Stimulated activated CD8-positive, alpha-beta memory T cell treated with anti-CD3 and anti-CD28 coated beads, Interleukin-12 subunit alpha, Interleukin-12 subunit beta, amount 100 ng/mL, for 1 hour (primary cell): ENCODE measurements at regions not wholly inside any gene's neighbourhood (a gene's known extent, or its start where the extent isn't known, plus 50 kb on each side); places are given as distances from the start of the nearest gene placed in this dataset.
A peak's percentile ranks its signal among the peaks of the same experiment; 100 is the strongest.
"Not testable (repeated sequence)": the region's sequence is repeated elsewhere in the genome, so short reads cannot be mapped to it uniquely, and the experiment has no call there.

Experiments
- DNase-seq: peaks from one replicate; pipeline ENCODE4 v3.0.0-alpha.2; 2020; ENCODE audit warnings: low read depth

DNA sequence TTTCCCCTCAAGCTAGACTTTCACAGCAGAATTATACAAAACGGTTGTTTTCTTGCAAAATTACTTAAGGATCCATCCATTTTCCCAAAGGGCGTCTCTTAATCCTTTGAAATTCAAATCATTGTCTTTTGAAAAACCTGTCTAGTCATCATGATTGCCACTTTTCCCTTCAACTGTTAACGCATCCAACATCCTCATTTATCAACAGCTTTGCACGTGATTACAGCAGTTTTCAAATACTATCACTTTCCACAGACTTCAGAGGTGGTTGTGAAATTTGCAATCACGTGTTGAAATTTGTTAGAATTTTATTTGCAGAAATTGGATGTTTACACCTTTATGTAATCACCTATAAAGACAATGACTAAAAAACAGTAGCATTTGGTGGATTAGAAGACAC lies 304.4 kb upstream of the SLC39A10 start:
- DNase-seq = no peak

DNA sequence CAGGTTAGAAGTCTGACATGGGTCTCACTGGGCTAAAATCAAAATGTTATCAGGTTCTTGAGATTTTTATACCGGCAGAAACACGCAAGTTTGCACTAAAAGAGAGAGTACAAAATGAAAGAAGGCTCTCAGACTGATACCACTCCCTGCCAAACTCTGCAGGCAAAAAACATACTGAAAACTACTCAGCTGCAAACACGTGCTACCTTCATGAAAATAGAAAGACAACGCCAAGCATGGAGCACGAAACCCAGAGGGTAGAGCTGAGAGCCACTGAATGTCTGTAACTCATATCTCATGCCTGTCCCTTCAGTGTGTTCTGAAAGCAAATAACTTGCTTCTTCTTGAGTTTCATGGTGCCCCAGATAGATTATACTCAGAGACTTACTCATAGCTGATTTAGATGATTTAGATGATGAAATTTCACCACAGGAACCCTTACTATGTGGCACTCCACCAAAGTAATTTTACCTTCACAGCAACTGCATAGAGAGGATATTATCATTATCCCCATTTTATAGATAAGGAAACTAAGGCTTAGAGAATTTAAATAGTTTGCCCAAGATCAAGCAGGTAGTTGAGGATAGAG lies 313.0 kb upstream of the SLC39A10 start:
- no peak for DNase-seq

DNA sequence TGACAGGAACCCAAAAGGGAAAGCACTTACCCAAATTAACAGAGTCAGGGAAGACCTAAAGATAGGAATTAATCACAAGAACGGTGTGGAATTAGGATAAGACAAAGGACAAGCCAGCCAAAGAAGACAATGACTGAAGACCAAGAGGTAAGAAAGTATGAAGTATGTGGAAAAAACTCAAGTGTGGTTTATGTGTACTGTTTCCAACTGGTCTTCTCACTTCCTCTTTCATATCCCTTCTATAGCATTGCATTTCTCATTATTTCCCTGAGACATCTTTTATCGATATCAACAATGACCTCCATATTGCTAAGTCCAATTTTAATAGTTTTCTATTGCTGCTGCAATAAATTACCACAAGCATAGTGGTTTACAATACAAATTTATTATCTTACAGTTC lies 313.5 kb upstream of the SLC39A10 start:
- DNase-seq = no peak

DNA sequence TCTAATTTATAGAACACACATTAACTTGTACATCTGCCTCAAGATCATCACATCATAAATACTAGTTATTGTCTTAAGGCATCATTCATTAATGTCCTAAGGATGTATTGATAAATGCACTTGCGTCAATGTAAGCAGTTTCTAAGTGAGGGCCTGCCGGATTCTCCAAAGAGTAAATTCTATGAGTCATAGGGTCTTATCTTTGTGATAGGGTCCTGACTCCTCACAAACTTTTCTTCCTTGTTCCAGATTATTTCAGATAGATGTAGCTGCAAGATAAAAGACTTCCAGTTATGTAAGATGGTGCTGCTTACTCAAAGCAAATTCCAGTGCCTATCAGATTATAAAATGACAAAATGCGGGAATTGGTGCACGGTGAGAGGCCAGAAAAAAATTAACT lies 315.0 kb upstream of the SLC39A10 start:
- DNase-seq = no peak

DNA sequence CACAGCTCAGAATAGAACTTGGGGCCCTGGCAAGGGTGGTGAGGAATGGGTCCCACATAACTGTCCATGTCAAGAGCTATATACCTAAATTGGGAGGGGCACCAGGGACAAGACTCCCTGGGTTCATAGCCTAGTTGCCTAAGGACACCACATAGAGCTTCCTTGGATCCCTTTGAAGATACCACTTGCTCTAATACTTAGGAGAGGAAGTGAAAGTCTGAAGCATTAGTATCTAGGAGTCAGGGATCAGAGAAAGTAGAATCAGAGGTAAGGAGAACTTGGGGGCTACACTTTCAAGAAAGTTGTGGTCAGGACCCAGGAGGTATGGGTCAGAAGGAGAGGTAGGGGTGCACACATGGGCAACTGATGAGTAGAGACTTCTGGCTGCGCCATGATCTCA lies 318.2 kb upstream of the SLC39A10 start:
- DNase-seq = no peak

DNA sequence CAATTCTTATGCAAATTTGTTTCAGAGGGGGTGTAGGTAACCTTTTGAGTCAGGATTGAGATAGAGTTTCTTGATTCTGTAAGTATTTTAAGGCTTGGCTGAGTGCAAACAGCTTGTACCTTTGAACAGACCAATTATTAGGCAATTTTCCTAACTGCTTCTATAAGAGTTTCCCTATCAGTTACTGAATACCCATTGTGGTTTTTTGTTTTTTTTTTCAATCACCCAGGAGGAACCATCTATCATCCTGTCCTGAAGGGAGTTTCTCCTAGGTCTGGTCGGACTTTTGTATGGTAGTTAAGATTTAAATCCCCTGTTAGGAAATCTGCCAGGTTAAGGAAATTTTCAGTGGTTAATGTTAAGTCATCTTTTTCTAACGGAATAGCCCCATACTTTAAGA lies 319.4 kb upstream of the SLC39A10 start:
- no peak for DNase-seq

DNA sequence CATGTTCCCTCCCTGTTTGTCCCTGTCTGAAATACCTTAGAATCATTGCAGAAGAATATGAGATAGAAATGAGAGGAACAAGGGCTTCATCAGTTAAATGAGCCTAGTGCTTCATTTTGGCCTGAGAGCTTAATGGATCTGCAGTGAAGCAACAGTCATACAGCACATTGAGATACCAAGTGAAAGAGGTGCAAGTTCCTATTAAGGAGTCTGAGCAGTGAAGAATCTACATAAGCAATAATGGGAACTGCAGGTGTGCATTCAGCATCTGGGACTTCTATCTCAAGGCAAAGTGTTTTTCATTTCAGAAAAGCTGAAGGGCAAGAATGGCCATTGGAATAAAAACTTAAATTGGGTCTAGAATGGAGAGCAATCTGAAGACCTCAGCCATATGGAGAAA lies 323.2 kb upstream of the SLC39A10 start:
- DNase-seq = no peak

DNA sequence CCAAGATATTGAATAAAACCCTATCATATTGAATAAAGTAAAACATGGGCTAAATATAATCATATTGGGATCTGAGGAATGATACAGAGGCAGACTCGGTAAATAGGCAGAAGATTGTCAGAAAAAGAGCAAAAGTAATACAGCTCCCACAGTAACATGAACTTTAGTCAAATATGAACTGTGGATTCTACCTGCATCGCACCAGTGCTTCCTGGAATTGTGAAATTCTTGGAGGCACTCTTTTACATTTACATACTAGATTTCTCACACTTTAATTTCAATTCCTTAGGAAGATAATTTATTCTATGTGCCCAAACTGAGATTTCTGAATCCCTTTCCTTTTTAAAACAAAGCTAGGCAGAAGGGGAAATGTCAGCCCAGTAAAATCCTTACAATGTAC lies 325.1 kb upstream of the SLC39A10 start:
- no peak for DNase-seq

DNA sequence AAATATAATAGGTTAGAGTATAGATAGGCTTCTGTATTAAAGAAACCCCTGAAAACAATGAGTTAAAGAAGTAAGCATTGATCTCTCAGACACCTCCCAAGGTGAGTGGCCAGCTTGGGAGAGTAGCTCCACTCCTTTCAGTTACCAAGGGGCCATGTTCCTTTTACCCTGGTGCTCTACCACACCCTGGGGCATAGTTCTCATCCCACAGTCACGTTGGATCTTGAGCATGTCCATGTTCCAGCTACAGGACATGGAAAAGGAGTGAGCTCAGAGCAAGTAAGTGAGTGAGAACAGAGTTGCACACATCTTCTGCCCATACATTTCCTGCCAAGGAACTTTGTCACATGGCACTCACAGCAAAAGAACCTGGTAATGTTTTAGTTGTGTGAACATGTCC lies 325.9 kb upstream of the SLC39A10 start:
- DNase-seq = no peak

DNA sequence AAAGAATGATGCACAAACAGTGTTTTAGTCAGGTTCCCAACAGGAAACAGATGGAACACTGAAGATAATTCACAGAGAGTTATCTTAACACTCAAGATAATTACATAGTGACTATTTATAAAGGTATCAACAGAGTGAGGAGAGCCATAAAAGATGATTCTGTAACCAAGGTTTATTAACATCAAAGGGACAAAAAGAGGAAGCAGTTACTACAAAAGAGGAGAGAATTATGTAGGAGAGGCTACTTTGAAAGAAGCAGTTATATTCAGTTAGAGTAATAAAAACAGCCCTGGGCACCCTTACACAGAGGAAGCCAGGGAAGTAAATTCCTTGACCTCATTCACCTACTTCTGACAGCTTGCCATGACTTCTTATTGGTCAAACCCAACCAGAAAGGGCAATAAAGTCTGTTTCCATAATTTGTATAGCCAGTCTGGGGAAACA lies 326.5 kb upstream of the SLC39A10 start:
- no peak for DNase-seq

DNA sequence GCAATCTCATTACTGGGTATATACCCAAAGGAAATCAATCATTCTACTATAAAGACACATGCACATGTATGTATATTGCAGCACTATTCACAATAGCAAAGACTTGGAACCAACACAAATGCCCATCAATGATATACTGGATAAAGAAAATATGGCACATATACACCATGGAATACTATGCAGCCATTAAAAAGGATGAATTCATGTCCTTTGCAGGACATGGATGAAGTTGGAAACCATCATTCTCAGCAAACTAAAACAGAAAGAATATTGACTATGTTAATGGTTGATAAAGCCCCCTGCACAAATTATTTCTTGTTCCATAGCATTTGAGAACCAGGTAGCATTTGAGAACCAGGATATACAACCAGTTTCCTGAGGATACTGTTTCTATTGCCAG lies 327.2 kb upstream of the SLC39A10 start:
- DNase-seq = not testable (repeated sequence)

DNA sequence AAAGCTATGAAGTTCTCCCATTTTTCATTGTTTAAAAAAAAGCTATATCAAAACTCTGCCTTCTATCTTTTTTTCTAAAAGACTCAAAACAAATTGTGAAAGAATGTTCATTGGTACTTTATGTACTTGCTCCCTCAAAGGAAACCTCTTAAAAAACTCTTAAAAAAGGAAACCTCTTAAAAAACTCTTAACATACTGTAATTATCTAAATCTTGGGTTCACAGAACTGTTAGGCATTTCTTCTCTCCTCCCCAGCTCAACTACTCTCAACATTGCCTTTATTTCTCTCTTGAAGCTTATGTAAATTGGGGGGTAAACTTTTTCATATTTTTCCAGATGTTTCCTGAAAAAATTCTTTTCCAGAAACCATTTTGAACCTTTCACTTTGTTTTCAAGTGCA lies 330.5 kb upstream of the SLC39A10 start:
- DNase-seq = no peak

DNA sequence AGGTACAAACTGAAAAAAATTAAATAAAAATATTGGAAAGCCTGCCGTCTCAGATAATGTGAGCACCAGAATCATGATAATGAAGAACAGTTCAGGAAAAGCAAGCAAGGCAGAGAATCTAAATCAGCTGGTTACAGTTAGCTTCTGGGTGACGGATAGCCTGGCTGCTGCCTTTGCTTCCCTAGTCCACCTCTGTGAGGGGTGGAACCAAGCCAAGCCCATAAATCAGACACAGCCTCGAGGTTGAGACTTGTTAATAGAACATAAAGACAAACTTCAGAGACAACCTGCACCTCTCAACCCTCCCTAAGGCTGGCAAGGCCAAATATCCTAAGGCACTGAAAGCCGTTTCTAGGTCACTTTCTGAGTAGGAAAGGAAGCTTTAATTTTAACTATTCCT lies 334.7 kb upstream of the SLC39A10 start:
- DNase-seq = no peak

DNA sequence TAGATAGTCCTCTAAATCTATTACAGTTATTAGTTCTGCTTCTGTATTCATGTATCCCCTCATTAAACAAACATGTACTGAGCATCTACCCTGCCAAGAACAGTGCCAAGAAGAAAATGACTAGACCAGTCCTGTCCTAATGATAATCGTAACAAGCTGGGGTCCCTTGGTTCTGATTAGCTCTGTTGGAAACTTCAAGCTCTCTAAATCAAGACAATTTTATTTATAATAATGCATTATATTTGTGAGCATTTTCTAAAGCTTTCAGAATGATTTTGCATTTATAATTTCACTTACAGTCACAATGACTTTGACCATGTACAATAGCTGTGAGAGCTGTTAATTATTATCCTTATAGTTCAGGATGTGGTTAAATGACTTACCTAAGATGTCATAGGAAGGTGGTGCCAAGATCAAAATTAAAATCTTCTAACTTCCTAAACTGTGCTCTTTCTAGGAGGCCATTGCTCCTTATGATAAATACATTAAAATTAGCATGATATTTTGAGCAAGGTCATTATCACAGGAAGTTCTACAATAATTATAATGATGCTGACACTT lies 336.5 kb upstream of the SLC39A10 start:
- no peak for DNase-seq

DNA sequence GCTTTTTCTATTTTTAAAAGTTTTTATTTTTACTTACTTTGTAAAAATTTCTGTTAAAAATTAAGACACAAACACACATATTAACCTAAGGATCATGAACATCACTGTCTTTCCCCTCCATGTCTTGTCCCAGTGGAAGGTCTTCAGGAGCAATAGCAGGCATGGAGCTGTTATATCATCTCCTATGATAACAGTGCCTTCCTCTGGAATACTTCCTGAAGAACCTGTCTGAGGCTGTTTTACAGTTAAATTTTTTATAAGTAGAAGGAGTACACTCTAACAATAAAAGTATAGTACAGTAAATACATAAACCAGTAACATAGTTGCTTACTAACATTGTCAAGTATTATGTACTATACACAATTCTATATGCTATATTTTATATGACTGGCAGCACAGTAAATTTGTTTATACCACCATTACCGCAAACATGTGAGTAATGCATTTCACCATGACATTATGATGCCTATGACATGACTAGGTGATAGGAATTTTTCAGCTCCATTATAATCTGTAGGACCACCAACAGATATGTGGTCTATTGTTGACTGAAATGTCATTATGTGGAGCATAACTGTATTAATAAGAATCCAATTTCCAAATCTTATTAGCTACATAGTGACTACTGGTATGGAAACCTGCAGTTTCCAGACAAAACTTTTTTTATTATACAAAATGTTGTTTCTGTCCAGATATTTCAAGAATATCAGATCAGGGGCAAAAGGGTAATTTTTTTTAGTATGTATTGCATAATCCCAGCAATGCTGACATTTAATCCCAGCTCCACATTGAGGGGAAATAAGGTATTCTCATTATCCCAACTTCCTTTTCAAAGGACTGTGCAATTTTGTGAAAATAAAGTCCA lies 337.2 kb upstream of the SLC39A10 start:
- DNase-seq = no peak

DNA sequence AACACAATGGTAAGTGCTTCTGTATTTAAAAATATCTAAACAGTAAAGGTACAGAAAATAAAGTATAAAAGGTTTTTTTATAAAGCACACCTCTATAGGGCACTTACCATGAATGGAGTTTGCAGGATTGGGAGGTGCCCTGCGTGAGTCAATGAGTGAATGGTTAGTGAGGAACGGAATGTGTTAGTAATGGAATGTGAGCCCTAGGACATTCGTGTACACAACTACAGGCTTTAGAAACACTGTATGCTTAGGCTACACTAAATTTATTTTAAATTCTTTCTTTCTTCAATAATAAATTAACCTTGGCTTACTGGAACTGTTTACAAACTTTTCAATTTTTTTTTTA lies 337.9 kb upstream of the SLC39A10 start:
- no peak for DNase-seq

DNA sequence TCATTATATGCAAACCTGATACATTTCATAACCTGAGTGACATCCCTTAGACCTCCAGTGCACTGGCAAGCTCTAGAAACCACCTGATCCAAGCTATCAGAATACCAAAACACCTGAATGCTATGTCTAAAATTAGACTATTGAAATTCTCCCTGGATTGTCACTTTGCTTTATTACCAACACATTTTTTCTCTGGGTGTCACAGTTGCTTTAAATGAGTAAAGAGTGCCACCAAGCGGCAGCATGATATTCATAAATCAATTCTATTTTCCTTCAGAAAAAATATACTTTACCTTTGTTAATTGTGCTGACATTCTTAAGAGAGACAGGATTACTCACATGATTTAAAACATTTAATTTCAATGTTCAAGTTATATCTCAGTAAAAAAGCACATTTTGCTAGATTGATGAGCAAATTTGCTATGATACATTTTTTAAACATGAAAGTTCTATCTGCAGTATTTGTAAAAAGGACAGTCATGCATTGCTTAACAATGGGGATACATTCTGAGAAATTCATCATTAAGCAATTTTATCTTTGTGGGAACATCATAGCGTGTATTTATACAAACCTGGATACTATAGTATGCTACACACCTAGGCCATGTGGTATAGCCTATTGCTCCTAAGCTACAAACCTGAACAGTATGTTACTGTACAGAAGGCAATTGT lies 338.4 kb upstream of the SLC39A10 start:
- peak; percentile 11 for DNase-seq

DNA sequence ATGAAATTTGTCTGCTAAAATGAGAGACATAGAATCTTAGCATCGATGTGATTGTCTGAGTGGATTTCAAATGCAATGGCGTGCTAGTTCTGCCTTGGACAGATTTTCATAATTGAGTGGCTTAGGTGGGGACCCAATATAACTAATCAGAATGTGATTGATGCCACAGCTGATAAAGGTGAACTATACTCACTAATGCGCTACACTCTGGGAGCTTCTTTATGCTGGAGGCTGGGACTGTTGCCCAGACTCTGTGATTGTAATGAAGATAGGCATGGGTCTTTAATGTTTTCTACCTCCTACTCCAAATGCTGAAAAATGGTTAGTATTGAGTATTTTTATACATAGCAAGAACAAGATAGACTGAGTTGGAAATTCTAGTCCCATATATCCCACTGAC lies 339.5 kb upstream of the SLC39A10 start:
- no peak for DNase-seq

DNA sequence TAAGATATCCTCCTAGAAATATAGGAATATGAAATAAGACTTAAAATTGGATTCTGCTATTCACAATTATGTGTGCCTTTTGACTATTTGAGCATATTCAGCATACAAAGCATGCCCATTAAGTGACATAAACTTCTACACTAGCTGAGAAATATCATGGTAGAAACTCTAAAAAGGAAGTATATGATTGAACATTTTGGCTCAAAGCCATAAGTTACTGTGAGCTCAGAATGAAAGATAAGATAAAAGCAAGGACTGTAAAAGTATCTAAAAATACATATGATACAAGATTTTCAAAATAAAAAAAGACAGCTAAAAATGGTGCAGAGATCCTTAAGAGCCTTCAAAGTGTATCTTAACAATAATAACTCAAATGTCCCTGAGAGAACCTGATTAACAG lies 340.5 kb upstream of the SLC39A10 start:
- DNase-seq = no peak

DNA sequence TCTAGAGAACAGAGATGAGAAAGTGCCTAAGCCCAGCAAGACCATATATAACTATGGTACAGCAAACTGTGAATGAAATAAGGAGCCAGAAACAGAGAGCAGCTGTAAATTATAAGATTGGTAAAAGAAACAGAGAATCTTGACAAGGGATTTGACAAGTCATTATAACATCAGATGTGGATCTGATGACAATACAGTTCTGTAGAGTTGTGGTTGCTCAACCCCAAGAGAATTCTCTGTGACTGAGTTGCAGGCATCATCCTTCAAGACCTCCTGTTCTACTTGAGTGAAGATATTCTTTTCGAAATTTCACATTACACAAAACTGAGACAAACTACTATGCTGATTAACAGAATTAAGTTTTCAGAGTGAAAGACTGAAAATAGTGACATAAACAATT lies 343.1 kb upstream of the SLC39A10 start:
- DNase-seq = no peak

DNA sequence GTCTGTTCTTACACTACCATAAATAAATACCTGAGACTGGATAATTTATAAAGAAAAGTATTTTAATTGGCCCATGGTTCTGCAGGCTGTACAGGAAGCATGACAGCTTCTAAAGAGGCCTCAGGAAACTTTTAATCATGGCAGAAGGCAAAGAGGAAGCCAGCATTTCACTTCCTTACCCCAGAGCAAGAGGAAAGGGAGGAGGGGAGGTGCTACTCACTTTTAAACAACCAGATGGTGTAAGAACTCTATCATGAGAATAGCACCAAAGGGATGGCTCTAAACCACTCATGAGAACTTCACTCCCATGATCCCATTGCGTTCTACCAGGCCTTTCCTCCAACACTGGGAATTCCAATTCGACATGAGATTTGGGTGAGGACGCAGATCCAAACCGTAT lies 344.4 kb upstream of the SLC39A10 start:
- no peak for DNase-seq

DNA sequence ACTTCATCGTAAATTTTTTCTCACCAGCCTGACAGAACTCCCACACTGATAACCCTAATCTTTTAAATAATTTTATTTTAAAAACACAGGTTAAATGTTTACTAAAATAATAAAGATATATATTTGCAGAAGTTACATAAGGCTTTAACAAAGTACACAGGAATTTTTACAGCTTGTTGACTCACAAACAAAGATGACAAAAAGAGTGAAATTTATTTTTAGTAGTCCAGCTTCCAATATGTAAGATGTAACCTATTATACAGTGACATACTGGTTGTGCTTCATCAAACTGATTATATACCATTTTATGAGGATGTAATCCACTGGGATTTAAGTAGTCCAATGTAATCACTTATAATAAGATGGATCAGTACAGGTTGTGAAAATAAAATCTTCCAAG lies 348.9 kb upstream of the SLC39A10 start:
- DNase-seq = no peak

DNA sequence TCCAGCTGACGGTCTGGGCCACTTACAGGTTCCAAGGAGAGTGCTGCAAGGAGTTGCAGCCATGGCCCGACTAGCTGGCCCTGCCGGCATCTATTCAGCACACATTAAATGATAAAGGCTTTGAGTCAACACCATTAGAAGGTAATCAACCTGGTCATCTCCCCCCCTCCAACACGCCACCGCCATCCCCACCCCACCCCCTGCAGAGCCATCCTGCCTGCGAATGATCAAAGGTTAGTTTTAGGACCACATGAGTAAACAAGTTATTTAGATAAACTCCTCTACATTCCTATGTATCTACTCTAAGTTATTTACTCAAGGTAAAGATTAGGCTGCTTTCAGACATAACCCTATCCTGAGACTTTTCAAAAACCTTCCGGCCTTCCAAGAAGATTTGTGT lies 349.3 kb upstream of the SLC39A10 start:
- no peak for DNase-seq
